ENCODE measurements at regions not wholly inside any gene's neighbourhood (a gene's known extent, or its start where the extent isn't known, plus 50 kb on each side); places are given as distances from the start of the nearest gene placed in this dataset.

DNA sequence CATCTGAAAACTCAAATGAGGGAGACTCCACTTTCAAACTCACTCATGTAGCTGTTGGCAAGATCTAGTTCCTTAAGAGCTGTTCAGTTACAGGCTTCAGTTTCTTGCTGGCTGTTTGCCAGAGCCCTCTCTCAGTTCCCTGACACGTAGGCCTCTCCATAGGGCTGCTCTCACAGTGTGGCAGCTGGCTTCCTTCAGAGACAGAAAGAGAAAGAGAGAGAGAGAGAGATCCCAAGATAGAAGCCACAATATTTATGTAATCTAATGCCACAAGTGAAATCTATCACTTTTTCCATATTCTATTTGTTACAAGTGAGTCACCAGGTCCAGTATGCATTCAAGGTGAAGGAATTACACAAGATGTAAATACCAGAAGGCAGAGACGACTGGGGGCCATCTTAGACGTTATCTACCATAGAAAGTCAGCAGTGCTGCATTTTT lies 168.8 kb downstream of the RCN1 start:
- no peak for FAIRE-seq
- TF ChIP-seq, protein P1, sequence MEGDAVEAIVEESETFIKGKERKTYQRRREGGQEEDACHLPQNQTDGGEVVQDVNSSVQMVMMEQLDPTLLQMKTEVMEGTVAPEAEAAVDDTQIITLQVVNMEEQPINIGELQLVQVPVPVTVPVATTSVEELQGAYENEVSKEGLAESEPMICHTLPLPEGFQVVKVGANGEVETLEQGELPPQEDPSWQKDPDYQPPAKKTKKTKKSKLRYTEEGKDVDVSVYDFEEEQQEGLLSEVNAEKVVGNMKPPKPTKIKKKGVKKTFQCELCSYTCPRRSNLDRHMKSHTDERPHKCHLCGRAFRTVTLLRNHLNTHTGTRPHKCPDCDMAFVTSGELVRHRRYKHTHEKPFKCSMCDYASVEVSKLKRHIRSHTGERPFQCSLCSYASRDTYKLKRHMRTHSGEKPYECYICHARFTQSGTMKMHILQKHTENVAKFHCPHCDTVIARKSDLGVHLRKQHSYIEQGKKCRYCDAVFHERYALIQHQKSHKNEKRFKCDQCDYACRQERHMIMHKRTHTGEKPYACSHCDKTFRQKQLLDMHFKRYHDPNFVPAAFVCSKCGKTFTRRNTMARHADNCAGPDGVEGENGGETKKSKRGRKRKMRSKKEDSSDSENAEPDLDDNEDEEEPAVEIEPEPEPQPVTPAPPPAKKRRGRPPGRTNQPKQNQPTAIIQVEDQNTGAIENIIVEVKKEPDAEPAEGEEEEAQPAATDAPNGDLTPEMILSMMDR (IDR thresholded peaks at IDR 0.05; ENCODE audit: insufficient read depth, missing control alignments) = no peak
- DNase-seq (ENCODE audit: insufficient read length, low spot score) = no peak

DNA sequence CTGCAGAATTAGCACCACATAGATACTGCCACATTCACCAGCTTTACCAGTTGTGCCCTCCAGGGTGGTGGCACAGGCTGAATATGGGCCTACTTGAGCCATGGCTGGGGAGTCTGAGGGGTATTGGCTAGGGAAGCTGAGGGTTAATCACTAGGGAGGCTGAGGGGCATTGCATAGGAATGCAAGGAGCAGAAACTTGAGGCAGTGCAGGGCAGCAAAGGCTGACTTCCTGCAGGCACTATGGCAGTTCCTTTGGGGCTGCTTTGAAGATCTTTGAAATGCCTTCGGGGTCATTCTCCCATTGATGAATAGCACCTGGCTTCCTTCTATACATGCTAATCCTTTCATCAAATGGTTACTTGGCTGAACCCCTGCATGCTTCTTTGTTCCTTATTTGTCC lies 171.5 kb downstream of the RCN1 start:
- FAIRE-seq = no peak

DNA sequence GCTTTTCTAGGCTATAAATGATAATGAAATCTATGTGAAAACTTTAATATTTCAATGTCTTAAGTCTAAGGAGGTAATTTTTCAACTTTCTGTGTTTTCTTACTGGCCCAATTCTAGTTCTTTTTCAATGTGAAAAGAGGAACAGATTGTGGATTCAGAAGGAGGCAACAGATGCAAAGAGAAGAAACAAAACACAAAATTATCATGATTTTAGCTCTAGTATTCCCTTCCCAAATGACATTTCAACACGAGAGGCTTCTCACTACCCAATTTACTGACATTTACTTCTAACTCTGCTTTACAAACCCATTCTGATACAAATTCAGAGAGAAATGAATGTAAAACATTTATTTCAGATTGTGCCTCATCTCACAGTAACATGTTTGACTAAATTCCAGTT lies 169.4 kb downstream of the WT1 start:
- FAIRE-seq (peak; percentile 70), DNase-seq (ENCODE audit: insufficient read length, low spot score) (no peak)
- TF ChIP-seq, protein P1 (IDR thresholded peaks at IDR 0.05; ENCODE audit: insufficient read depth, missing control alignments) = no peak

More for the DNA sequence above, 171.5 kb downstream of the RCN1 start:
- no peak for DNase-seq (ENCODE audit: insufficient read length, low spot score)
- TF ChIP-seq, protein P1 (IDR thresholded peaks at IDR 0.05; ENCODE audit: insufficient read depth, missing control alignments) = no peak

DNA sequence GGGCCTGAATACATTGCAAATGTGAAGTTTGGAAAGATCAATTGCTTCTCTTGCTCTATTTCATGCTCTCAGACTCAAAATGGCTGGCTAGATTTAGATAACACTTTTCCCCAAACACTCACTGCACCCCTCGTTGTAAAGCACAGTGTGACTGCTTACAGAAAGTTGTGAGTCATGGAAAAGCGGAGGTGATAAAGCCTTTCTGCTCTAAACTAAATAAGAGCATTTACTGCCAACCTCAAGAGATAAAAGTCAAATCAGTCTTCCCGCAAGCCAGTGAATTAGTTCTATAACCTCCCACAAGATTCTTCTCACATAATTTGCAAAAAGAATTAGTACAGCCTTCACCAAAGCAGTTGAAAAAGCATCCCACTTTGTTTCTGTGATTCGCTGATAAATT lies 168.7 kb downstream of the WT1 start:
- no peak for FAIRE-seq
- TF ChIP-seq, protein P1 (IDR thresholded peaks at IDR 0.05; ENCODE audit: insufficient read depth, missing control alignments) = no peak
- no peak for DNase-seq (ENCODE audit: insufficient read length, low spot score)

DNA sequence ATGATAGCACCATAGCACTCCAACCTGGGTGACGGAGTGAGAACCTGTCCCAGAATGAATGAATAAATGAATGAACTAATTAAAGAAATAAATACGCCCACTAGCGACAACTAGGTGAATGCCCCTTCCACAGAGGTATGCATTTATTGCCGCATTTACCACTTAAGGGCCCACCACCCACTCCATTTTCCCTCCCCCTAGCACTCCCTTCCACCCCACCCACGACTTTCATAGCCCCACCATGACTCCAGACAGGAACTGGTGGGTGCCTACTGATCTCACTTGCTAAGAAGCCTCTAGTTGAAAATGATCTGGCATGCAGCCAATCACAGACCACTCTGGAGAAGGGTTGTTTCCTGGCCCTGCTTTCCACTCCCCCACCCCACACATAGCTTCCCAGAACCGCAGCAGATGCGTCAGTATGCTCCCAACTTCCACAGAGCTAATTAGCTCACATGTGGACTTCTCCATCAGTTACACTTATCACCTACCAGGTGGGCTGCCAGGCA lies 167.6 kb downstream of the WT1 start:
- FAIRE-seq (no peak), DNase-seq (ENCODE audit: insufficient read length, low spot score) (no peak)
- TF ChIP-seq, protein P1 (IDR thresholded peaks at IDR 0.05; ENCODE audit: insufficient read depth, missing control alignments) = no peak

DNA sequence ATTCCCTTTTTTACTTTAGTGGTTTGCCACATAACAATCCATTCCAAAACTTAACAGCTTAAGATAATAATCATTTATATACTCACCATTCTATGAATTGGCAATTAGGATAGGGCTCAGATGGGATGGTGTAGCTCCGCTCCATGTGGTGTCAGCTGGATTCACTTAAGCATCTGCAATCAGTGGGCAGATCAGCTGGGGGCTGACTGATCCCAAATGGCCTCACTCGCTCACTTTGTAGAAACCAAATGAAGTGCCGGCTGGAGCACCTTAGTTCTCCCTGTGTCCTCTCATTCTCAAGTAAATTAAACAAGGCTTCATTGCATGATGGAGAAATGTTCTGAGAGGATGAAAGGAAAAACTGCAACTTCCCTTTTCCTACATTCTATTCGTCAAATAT lies 161.4 kb downstream of the WT1 start:
- no peak for DNase-seq (ENCODE audit: insufficient read length, low spot score)
- no peak for FAIRE-seq
- TF ChIP-seq, protein P1 (IDR thresholded peaks at IDR 0.05; ENCODE audit: insufficient read depth, missing control alignments) = no peak

DNA sequence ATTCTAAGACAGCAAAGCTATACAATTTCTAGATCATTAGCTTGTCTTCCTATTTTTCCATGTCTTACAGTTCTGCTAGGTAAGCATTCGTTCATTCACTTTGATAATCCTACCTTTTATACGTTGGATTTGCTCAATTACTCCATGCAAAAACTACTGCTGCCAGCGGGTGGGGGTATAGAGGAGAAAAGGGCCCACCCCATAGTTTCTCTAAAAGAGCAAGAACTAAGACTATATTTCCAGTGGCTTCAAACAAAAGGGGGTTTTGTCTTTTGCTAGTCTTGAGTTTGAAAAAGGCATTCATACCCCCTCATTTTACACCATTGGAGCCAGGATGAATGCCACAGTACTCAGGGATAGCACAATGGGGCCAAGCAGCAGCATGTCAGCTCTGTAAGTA lies 155.7 kb downstream of the WT1 start:
- DNase-seq (ENCODE audit: insufficient read length, low spot score) = no peak
- FAIRE-seq = peak; percentile 58
- TF ChIP-seq, protein P1 (IDR thresholded peaks at IDR 0.05; ENCODE audit: insufficient read depth, missing control alignments) = peak; percentile 17
